GM12878 (cell line): ENCODE measurements at regions not wholly inside any gene's neighbourhood (a gene's known extent, or its start where the extent isn't known, plus 50 kb on each side); places are given as distances from the start of the nearest gene placed in this dataset.

ENCODE experiments used
- ATAC-seq: fragments of 200-7000 bp; cut with Tn5 transposase; 3 replicates; pipeline ENCODE4 v1.9.1; 2020; ENCODE audit warnings: mild to moderate bottlenecking, moderate library complexity
- BruUV-seq: library from RNA; stranded (reverse); fragments of 400-500 nt; replicated peaks from 2 replicates; lab custom pipeline; 2021; lab: Mats Ljungman, UMichigan
- CTCF ChIA-PET: fragments of 300-600 bp; sonication (Branson Sonifier 250); formaldehyde crosslinking; extraction: SDS; loops from one replicate; lab custom pipeline; 2021; ENCODE audit warnings: inconsistent platforms; lab: Yijun Ruan, JAX
- POLR2A ChIA-PET: fragments of 350-600 bp; formaldehyde crosslinking; extraction: SDS; loops from one replicate; lab custom pipeline; 2021; ENCODE audit warnings: inconsistent platforms; lab: Charles Lee
- RAD21 ChIA-PET: fragments of 300-600 bp; sonication (Branson Sonifier 250); formaldehyde crosslinking; loops from one replicate; lab custom pipeline; 2023; ENCODE audit warnings: antibody characterized with exemption; ENCODE audit not compliant: unreplicated experiment; lab: Charles Lee
- SMC1A ChIA-PET: fragments of 300-600 bp; sonication (Branson Sonifier 250); formaldehyde crosslinking; loops from one replicate; lab custom pipeline; 2023; ENCODE audit not compliant: unreplicated experiment, uncharacterized antibody; lab: Charles Lee
- DNase-seq: peaks from one replicate; pipeline ENCODE4 v3.0.0-alpha.2; 2011; ENCODE audit warnings: low read depth, low spot score
- FAIRE-seq: peaks from 3 replicates; lab custom pipeline; 2011; peaks lifted over from hg19 to GRCh38; lab: Jason Lieb, UNC
- H2AFZ ChIP-seq: 2 replicates; pipeline ENCODE4 v1.6.0; 2011; ENCODE audit warnings: low read depth, low read length, control low read depth; ENCODE audit not compliant: control insufficient read depth
- H3K27ac ChIP-seq: 2 replicates; pipeline ENCODE4 v1.5.1; 2011; ENCODE audit warnings: control low read depth; ENCODE audit not compliant: control insufficient read depth, insufficient read depth
- H3K27me3 ChIP-seq, 2 experiments: replicated peaks in 1 of 2; 2 replicates each; pipeline versions ENCODE4 v1.6.0 to v1.6.1; 2011; ENCODE audit warnings: low read length in 1 of 2; ENCODE audit not compliant: control insufficient read depth in 2 of 2, insufficient read depth in 2 of 2
- H3K36me3 ChIP-seq, 2 experiments: 2 replicates each; pipeline ENCODE4 v1.5.1; 2011; ENCODE audit warnings: low read length in 1 of 2; ENCODE audit not compliant: control insufficient read depth in 2 of 2, insufficient read depth in 2 of 2
- H3K4me1 ChIP-seq: 2 replicates; pipeline ENCODE4 v1.6.1; 2011; ENCODE audit warnings: mild to moderate bottlenecking, low read length, moderate library complexity, mixed read lengths; ENCODE audit not compliant: control insufficient read depth, insufficient read depth
- H3K4me2 ChIP-seq: 2 replicates; pipeline ENCODE4 v1.6.0; 2011; ENCODE audit warnings: control low read depth; ENCODE audit not compliant: control insufficient read depth, insufficient read depth
- H3K4me3 ChIP-seq: fragments of 200-600 bp; sonication (generic); 2 replicates; pipeline ENCODE4 v1.5.1; 2016
- H3K79me2 ChIP-seq: 2 replicates; pipeline ENCODE4 v1.6.0; 2011; ENCODE audit warnings: low read length; ENCODE audit not compliant: control insufficient read depth, insufficient read depth
- H3K9ac ChIP-seq: 2 replicates; pipeline ENCODE4 v1.8.0; 2011; ENCODE audit warnings: low read length, control low read depth, mixed read lengths; ENCODE audit not compliant: control insufficient read depth, insufficient read depth
- H3K9me3 ChIP-seq: replicated peaks from 3 replicates; pipeline ENCODE4 v1.5.1; 2011; ENCODE audit warnings: mild to moderate bottlenecking, low read length; ENCODE audit not compliant: control insufficient read depth, insufficient read depth
- H4K20me1 ChIP-seq: 2 replicates; pipeline ENCODE4 v1.6.0; 2011; ENCODE audit not compliant: control insufficient read depth, insufficient read depth
- BACH1 ChIP-seq: fragments of 450-650 bp; IDR thresholded peaks from 2 replicates; pipeline ENCODE4 v1.6.1; 2017; ENCODE audit warnings: mild to moderate bottlenecking, borderline replicate concordance
- BRCA1 ChIP-seq: IDR thresholded peaks from 2 replicates; pipeline ENCODE4 v1.6.1; 2011; ENCODE audit warnings: low read depth, low read length, improper control_type of control experiment
- CTCF ChIP-seq, 3 experiments: IDR thresholded peaks in 2 of 3; conservative IDR thresholded peaks in 1 of 3; 2 replicates each; pipeline ENCODE4 v1.5.1; 2011; ENCODE audit warnings: low read depth in 3 of 3, low read length in 3 of 3, mild to moderate bottlenecking in 3 of 3, control low read depth in 2 of 3, moderate library complexity in 2 of 3, inconsistent platforms in 1 of 3, mixed read lengths in 1 of 3; ENCODE audit not compliant: control insufficient read depth in 2 of 3, insufficient read depth in 1 of 3; ENCODE audit errors: extremely low read depth in 1 of 3
- IKZF1 ChIP-seq: fragments of 450-650 bp; conservative IDR thresholded peaks from 2 replicates; pipeline ENCODE4 v1.6.1; 2017; ENCODE audit warnings: antibody characterized with exemption, mild to moderate bottlenecking
- IRF3 ChIP-seq: fragments of 450-650 bp; IDR thresholded peaks from 2 replicates; pipeline ENCODE4 v1.6.1; 2014; ENCODE audit warnings: mild to moderate bottlenecking
- JUNB ChIP-seq: IDR thresholded peaks from 2 replicates; pipeline ENCODE4 v1.6.1; 2016; ENCODE audit warnings: antibody characterized with exemption, mild to moderate bottlenecking
- NBN ChIP-seq: fragments of 450-650 bp; IDR thresholded peaks from 2 replicates; pipeline ENCODE4 v1.6.1; 2016
- NRF1 ChIP-seq: conservative IDR thresholded peaks from 2 replicates; pipeline ENCODE4 v1.6.1; 2011; ENCODE audit warnings: mild to moderate bottlenecking, low read depth, low read length, improper control_type of control experiment
- SUPT20H ChIP-seq: IDR thresholded peaks from 2 replicates; pipeline ENCODE4 v1.6.1; 2011; ENCODE audit warnings: low read depth, mild to moderate bottlenecking, low read length, moderate library complexity, borderline replicate concordance; ENCODE audit not compliant: control insufficient read depth
- WRNIP1 ChIP-seq: IDR thresholded peaks from 2 replicates; pipeline ENCODE4 v1.6.1; 2011; ENCODE audit warnings: low read depth, low read length, improper control_type of control experiment, borderline replicate concordance
- YBX1 ChIP-seq: fragments of 450-650 bp; IDR thresholded peaks from 2 replicates; pipeline ENCODE4 v1.6.1; 2016; ENCODE audit warnings: antibody characterized with exemption
- ZNF274 ChIP-seq: IDR thresholded peaks from one replicate; pipeline ENCODE4 v1.8.0; 2011; ENCODE audit not compliant: insufficient read length, insufficient read depth
- ZNF384 ChIP-seq: IDR thresholded peaks from 2 replicates; pipeline ENCODE4 v1.6.1; 2012; ENCODE audit warnings: low read depth, mild to moderate bottlenecking, low read length, improper control_type of control experiment, borderline replicate concordance
- whole genome bisulfite sequencing: methylation state at CpG from one replicate; pipeline ENCODE4 v1.1.6; 2016; ENCODE audit warnings: low lambda C conversion rate; ENCODE audit not compliant: insufficient replicate concordance, insufficient coverage; ENCODE audit errors: missing lambda C conversion rate; 5-methylcytosine and 5-hydroxymethylcytosine counted together
- in situ Hi-C: fragments of 300-500 bp; cut with MboI; formaldehyde crosslinking; loops from 9 replicates; pipeline ENCODE4 v1.14.3; 2018; ENCODE audit warnings: mixed read lengths
- intact Hi-C: fragments of 100-400 bp; cut with micrococcal nuclease; formaldehyde crosslinking; loops from one replicate; pipeline ENCODE4 v1.14.2; 2022; ENCODE audit not compliant: unreplicated experiment
- TF ChIP-seq, protein P1 (sequence below): IDR thresholded peaks from 2 replicates; pipeline ENCODE4 v1.6.1; 2012; ENCODE audit warnings: low read depth, low read length, improper control_type of control experiment

DNA sequence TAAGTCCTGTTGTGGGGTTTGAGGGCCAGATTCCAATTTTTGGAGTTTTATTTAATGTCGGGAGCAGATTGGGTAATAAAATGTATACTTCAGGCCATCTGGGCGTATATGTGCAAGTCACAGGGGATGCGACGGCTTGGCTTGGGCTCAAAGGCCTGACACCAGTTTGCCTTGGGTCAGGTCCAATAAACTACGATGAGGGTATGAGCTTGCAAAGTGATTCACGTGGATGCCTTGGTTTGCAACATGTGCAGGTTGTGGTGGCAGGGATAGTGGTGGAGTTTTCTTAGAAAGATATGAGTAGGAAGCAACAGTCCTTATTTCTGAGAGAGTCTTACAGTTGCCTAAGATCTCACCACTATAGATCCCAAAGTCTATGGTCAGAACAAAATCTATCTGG, 157.0 kb upstream of the CDH11 start:
- SMC1A ChIA-PET = no interaction called here
- H3K4me1 ChIP-seq = no peaks in the 10 kb centered on the region
- no peak for TF ChIP-seq NRF1
- no peak for TF ChIP-seq YBX1
- TF ChIP-seq SUPT20H = no peak
- no peak for TF ChIP-seq ZNF384
- TF ChIP-seq BRCA1 = no peak
- TF ChIP-seq ZNF274 = no peak
- TF ChIP-seq WRNIP1 = no peak
- TF ChIP-seq CTCF (IDR thresholded peaks at IDR 0.05 in 2 of 3, conservative IDR thresholded peaks at IDR 0.05 in 1 of 3; ENCODE audit: control insufficient read depth in 2 of 3, extremely low read depth in 1 of 3, insufficient read depth in 1 of 3, low read depth in 3 of 3, low read length in 3 of 3) = no peak
- TF ChIP-seq NBN = no peak
- no peak for TF ChIP-seq JUNB
- TF ChIP-seq BACH1 = no peak
- TF ChIP-seq IKZF1 = no peak
- no peak for TF ChIP-seq IRF3
- TF ChIP-seq, protein P1, sequence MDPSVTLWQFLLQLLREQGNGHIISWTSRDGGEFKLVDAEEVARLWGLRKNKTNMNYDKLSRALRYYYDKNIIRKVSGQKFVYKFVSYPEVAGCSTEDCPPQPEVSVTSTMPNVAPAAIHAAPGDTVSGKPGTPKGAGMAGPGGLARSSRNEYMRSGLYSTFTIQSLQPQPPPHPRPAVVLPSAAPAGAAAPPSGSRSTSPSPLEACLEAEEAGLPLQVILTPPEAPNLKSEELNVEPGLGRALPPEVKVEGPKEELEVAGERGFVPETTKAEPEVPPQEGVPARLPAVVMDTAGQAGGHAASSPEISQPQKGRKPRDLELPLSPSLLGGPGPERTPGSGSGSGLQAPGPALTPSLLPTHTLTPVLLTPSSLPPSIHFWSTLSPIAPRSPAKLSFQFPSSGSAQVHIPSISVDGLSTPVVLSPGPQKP = no peak
- RAD21 ChIA-PET = no interaction called here
- 14% methylated on average over 6 of the region's 6 CpGs for WGBS
- ATAC-seq (no peak), FAIRE-seq (no peak), DNase-seq (no peak)
- no peaks in the 10 kb centered on the region for H3K79me2 ChIP-seq
- no peak overlapping the region for H3K4me2 ChIP-seq
- H3K36me3 ChIP-seq = no peaks in the 10 kb centered on the region
- in situ Hi-C loops = no loop called here
- BruUV-seq = no TSS peak
- CTCF ChIA-PET = no interaction called here
- no peaks in the 10 kb centered on the region for H4K20me1 ChIP-seq
- intact Hi-C loops = no loop called here
- no peak overlapping the region for H2AFZ ChIP-seq
- no peak overlapping the region for H3K27ac ChIP-seq
- no peak overlapping the region for H3K9ac ChIP-seq
- no peak overlapping the region for H3K4me3 ChIP-seq
- H3K27me3 ChIP-seq = no peaks in the 10 kb centered on the region
- POLR2A ChIA-PET = no interaction called here
- H3K9me3 ChIP-seq = no peaks in the 10 kb centered on the region
